C4-2B (cell line): ENCODE measurements at regions not wholly inside any gene's neighbourhood (a gene's known extent, or its start where the extent isn't known, plus 50 kb on each side); places are given as distances from the start of the nearest gene placed in this dataset.

Source experiments
- ZFX ChIP-seq: fragments of 450-650 bp; IDR thresholded peaks from 2 replicates; pipeline ENCODE4 v1.6.1; 2017
- TF ChIP-seq, protein P1 (sequence below): fragments of 450-650 bp; conservative IDR thresholded peaks from 2 replicates; pipeline ENCODE4 v1.5.1; 2017; ENCODE audit warnings: mild to moderate bottlenecking

DNA sequence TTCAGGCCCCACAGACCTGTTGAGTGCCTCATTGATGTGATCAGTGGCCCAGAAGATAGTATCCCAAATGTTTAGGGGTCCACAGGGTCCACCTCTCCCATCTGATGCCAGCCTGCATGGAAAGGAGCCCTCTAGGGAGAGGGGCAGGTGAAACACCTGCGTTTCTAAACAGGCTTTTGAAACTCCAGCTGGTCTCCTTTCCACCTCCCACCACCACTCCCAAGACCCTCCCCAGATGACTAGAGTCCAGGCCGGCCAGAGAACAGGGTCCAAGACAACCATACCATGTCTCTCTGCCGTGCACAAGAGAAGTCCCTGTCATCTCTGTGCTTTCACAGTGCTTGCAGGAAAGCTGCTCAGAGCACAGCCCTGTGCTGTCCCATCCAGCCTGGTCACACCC is 105.0 kb upstream of the NANOS1 start:
- TF ChIP-seq, protein P1, sequence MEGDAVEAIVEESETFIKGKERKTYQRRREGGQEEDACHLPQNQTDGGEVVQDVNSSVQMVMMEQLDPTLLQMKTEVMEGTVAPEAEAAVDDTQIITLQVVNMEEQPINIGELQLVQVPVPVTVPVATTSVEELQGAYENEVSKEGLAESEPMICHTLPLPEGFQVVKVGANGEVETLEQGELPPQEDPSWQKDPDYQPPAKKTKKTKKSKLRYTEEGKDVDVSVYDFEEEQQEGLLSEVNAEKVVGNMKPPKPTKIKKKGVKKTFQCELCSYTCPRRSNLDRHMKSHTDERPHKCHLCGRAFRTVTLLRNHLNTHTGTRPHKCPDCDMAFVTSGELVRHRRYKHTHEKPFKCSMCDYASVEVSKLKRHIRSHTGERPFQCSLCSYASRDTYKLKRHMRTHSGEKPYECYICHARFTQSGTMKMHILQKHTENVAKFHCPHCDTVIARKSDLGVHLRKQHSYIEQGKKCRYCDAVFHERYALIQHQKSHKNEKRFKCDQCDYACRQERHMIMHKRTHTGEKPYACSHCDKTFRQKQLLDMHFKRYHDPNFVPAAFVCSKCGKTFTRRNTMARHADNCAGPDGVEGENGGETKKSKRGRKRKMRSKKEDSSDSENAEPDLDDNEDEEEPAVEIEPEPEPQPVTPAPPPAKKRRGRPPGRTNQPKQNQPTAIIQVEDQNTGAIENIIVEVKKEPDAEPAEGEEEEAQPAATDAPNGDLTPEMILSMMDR: no peak
- TF ChIP-seq ZFX: no peak
